ENCODE measurements at regions not wholly inside any gene's neighbourhood (a gene's known extent, or its start where the extent isn't known, plus 50 kb on each side); places are given as distances from the start of the nearest gene placed in this dataset.

DNA sequence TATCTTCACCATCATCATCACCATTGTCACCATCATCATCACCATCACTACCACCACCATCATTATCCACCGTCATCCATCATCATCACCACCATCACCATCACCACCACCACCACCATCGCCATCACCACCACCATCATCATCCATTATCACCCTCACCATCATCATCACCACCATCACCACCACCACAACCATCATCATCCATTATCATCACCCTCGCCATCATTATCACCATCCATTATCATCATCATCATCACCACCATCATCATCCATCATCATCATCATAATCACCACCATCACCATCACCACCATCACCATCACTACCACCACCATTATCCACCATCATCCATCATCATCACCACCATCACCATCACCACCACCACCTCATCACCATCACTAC lies 95.6 kb downstream of the C16orf95 start:
- no peak for DNase-seq

GRCh38 chr16:87222335-87222734 lies 94.9 kb downstream of the C16orf95 start:
- no peak for DNase-seq

DNA sequence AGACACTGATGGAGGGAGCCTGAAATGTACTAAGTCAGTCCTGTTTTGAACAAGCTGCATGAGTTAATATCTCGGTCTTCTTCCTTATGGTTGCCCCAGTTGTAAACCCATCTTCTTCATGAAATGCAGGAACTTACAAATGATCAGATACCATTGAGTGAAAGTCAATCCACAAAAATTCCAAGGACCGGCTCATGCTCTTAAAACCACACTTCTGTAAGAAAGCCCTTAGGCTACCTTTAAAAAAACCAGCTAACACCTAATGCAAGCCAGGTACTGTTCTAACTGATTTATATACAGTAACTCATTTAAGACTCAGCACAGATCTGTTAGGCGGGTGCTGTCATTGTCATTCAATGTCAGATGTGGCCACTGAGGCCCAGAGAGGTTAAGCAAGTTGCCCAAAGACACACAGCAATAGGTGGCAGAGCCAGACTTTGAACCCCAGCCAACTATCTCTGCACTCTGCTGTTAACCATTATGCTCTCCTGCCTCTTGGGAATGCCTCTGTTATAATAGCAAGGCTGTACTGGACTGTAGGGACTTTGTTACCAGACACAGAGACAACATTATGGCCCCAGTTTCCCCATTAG lies 93.4 kb downstream of the C16orf95 start:
- no peak for DNase-seq

DNA sequence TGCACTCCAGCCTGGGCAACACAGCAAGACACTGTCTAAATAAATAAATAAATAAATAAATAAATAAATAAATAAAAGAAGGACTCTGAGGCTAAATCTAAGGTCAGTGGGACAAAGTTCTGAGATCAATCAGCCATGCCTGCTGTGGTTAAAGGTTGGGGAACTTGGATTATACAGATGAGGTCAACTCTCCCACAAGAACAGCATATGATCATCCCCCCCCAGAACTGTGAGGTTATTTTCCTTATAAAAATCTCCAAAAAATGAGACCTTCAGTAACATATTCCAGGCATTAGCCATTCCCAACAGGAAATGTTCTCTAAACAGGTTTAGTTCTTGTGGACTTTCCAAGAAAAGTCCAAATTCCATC lies 90.3 kb downstream of the C16orf95 start:
- no peak for DNase-seq

DNA sequence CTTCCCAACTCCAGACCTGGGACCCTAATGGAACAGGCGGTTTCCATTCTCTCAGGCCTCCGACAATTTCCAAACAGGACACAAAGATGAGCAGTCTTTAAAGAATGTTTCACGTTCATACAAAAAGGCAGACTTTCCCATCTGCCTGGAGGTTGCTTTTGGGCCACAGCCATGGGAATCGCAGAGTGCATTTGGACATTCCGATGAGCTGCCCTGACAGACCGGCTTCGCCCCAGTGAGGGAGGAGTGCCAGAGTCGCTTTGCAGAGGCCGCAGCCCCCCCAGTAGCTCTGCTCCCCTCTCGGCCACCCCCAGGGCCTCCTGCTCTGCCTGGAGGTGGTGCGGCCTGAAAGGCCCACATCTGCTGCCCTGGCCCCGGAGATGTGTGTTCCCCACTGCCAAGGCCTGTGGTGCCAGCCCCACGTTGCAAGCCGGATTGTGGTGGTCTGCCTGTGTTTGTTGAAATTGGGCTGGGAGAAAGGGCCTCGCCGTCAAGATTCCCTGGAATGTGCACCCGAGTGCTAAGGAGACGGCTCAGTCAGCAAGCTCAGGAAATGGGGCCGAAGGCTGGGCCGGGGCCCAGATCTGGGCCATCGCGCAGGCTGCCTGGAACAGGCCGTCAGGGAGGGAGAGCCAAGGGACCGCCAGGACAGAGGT lies 89.8 kb downstream of the C16orf95 start:
- DNase-seq, result no peak

GRCh38 chr16:87228363-87228762 lies 88.8 kb downstream of the C16orf95 start:
- DNase-seq, result no peak

DNA sequence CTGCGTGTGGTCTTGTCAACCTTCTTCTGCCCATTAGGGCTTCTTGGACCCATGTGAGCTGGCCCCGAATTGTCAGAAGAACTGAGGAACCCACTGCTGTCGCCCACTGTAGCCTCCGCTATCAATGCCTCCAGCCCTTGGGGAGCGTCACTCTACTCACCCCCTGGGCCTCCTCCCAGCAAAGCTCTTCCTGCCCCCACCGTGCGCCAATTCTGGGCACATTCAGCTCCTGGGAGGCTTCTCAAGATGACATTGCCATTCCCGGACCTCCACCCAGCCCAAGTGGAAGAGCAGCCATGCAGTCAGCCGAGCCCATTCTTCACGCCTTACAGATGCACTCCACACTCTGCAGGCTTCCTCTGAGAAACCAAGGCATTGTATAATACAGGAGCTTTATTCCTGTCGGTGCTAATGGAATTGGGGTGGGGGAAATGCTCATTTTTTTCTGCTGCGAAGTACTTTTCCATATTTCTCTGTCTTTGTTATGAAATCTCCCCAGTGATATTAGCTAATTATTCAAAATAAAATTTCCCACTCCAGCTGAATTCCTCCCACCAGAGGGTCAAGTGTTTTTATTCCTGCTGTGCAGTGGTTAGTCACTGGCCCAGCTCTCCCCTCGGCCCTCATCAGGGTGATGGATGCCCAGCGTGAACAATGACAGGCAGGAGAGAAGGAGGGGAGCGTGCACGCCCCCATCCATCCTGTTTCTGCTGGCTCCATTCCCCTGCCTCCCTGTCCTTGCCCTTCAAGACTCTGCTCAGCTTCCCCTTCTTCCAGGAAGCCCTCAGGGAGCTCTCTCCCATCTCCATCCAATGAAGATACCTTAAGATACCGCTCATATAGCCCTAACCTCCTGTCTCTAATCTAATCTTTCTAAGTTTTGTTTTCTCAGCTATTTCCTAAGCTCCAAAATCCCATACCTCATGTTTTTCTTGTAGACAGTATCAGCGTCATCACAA lies 87.7 kb downstream of the C16orf95 start:
- DNase-seq, result no peak

DNA sequence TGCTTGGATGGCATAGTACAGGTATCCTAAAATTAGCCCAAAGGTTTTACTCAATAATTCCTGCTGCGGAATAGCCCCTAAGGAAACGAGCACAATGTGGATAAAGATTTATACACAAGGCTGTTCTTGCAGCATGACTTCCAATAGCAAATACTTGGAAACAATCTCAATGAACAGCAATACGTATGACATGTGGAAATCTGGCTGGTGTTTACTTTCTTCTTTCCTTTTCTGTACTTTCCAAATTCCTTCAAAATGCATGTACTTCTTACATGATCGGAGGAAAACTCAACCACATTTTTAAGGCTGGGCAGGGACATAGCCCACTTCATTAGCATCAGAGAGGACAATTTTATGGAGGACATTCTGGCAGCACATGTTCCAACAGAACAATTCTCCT lies 86.6 kb downstream of the C16orf95 start:
- no peak for DNase-seq

DNA sequence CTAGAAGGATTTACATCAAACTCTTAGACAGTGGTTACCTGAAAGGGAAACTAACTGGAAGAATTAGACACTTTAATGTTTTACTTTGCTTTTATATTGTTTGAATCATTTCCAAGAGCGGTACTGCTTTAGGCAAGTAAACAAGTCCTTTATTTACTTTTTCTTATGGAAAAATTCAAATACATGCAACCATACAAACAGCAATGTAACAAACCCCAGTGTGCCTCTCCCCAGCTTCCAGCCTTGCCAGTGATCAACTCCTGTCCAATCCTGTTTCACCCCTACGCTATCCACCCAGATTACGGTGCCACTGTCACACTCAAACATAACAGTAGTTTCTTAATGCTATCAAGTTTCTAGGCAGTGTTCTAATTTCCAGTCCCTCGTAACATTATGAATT lies 85.9 kb downstream of the C16orf95 start:
- no peak for DNase-seq

DNA sequence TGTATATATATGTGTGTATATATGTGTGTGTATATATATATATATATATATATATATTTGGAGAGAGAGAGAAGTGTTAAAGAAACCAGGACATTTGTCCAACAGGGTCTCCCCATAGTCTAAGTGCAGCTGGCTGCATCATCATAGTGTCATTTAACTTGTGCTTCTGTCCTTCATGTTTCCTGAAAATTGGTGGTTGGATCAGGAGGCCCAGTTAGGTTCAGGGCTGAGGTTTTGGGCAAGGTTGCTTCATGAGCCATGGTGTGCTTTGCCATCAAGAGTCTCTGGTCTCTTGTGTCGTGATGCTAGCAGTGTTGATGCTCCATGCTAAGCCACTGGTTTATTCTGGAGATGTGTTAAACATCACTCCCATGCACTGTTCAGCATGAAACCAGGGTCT lies 85.3 kb downstream of the C16orf95 start:
- DNase-seq, result no peak

DNA sequence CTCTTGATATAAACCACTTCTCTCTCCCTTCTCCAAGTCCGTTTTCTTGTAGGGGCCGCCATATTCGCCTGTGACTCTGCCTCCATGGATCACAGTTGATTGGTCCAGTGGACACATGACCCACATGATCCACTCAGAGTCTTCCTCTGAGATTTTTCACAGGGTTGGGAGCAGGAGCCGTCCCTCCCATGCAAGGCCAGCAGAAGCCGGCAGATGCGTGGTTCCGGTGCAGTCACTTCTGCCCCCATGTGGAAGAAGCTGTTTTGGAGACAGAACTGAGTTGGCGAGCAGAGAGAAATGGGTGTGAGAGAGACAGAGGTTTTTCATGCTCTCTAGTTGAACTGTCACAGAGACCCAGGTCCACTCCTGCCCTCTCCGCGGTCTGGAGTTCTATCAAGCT lies 83.3 kb downstream of the C16orf95 start:
- no peak for DNase-seq

DNA sequence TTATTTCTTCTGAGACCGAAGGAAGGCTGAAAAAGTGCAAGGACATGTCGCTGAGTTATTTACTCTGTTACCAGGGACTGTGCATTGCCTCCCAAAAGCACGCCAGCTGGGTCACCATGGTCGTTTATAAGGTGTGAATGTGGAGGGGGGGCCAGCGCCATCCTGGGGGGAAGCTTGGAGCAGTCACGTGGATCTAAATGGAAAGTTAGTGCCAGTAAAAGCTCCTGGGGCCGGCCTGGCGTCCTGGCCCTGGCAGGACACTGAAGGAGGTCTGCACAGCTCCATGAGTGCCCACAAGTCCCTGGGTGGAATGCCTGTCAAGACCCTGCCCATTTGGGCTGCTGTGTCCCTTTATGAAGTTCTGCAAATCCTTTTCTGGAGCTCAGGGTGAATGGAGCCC lies 82.6 kb downstream of the C16orf95 start:
- no peak for DNase-seq

DNA sequence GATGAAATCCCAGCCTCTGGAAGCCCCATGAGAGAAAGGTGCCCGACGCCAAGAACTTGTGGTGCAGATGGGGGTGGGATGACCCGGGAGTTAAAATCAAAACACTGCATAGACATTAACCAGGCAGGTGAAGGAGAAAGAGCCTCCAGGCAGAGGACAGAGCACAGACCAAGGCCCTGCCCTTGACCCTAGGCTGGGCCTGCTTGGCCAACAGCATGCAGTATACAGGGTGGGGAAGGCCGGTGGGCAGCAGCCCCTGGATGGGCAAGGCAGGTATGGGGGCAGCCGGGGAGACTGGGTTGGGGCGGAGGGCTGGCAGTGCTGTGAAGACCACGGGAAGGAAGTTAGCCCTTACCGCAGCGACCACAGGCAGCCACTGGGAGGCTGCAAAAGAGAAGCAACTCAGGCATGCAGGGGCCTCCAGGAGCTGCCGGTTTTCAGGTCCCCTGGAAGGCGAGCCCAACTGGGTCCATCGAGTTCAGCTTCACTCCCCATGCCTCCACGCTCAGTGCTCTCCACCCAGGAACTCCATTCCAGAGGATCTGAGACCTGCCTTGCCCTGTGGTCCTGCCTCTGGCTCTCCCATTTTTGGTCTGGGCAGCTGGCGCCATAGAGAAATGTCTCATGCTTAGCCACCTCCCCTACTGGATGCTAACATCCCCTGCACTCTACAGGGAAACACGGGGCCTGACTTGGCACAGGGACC lies 81.2 kb downstream of the C16orf95 start:
- no peak for DNase-seq

- no peak for DNase-seq
Observed at GRCh38 chr16:87236516-87237115, 80.6 kb downstream of the C16orf95 start.

DNA sequence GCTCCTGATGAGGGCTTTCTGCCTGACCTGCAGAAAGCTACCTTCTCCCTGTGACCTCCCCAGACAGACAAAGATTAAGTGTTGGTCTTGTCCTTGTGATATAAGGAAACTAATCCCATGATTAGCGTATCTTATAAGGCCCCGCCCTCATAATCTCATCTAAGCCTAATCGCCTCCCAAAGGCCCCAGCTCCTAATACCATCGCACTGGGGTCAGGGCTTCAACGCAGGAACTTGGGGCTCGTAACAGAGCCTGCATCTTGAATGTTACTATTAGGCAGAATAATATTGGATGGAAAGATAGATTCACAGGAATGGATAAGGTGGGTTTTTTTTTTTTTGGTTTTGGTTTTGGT lies 78.9 kb downstream of the C16orf95 start:
- DNase-seq, result no peak

DNA sequence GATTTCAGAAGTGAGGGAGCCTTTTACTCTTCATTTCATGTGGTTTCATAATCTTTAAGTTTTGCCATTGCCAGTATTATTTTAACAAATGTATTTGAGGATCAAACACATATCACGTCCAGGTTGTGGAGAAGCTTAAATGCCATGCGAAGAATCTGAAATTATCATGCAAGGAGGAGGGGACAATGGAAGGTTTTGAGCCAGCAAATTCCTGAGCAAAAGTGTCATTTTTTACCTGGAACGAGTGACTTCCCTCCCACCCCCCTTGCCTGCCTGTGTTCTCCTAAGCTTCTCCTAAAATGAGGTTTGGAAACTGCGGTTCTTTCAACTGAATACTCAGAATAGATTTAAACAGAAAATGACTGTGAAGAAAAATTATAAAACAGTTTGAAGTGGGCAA lies 77.6 kb downstream of the C16orf95 start:
- no peak for DNase-seq

DNA sequence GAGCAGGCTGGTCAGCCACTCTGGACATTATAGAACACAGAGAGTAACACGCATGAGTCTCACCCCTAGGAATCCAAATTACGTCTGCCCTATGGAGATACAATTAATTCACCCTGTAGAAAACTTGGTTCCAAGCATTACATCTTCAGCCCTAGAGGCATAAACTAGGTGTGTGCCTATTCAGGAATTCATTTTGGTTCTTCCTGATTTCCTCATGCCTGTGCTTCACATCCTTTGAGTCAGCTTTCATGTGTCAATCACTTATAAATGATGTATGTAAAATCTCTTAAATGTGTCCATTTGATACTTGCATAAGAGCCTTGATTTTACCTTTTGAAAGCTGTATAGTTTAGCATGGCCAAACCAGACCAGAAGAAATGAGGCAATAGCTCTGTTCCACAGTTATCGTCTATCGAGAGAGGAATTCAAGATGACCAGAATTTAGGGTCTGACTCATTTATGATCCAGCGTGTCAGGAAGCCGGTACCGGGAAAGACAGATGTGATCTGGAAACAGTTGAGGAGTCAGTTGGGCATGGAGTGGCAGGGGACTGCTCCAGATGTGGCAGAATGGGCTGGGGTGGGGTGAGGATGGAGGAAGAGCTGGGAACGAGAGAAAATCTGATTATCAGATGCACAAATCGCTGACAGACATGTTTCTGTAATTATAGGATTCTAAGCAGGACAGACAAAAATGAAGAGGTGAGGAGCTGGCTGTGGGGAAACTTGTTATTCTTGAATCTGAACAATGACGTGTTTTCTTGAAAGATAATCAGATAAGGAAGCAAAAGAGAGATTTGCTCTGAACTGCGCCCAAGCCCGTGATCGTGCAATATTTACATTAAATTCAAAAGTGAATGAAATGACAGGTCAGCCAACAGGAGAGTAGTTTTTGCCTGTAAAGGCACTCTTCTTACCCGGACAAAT lies 76.7 kb downstream of the C16orf95 start:
- DNase-seq, result no peak

GRCh38 chr16:87241137-87241771 lies 75.9 kb downstream of the C16orf95 start:
- no peak for DNase-seq

GRCh38 chr16:87243478-87243877 lies 73.7 kb downstream of the C16orf95 start:
- no peak for DNase-seq

DNA sequence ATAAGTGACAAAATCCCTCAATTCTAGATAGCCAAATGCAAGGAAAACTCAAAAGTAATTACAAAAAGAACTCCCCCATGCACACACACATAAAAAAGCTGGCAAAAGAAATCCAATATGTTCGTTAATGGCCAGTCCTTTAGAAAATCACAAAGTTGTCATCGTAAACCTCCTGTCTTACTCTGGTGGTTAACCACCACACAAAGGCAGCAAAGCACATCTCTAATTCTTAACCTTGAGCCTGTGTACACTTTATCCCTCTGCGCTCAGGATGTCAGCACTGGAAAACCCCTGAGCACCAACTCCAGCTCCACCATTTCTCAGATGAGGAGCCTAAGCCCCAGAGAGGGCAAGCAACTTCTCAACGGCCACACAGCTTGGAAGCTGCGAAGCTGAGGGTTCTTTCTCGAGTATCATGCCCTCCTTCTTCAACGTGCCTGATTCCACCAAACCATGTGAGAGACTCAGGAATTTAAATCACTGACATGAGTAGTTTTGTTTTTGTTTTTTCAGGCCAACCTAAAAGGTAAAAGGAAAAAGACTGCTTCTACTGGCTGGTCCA lies 72.5 kb downstream of the C16orf95 start:
- DNase-seq, result no peak

DNA sequence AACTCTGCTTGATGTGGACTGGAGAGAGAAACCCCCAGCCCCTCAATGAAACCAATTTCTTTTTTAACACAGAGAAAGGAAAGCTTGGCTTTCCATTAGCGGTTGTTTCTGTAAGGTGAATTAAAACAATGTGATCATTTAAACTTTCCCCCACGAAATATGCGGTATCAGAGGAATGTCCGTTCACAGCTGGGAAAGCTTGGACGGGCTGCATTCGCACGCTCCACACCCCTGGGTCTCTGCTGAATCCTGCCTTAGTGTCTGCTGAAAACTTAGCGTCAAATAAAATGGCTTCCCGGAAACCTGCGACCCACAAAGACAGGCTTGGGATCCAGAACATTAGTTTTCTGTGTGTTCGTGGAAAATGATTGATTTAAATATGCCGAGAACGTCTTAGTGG lies 71.7 kb downstream of the C16orf95 start:
- no peak for DNase-seq
